HFF-Myc (cell line): ENCODE measurements at regions not wholly inside any gene's neighbourhood (a gene's known extent, or its start where the extent isn't known, plus 50 kb on each side); places are given as distances from the start of the nearest gene placed in this dataset.

Experiments
- DNase-seq: peaks from one replicate; pipeline ENCODE4 v3.0.0-alpha.2; 2011; ENCODE audit warnings: low read depth; ENCODE audit errors: extremely low read depth
- H3K4me3 ChIP-seq: replicated peaks from 2 replicates; pipeline ENCODE4 v1.5.1; 2011; ENCODE audit warnings: low read depth, mild to moderate bottlenecking, control low read depth, low read length
- TF ChIP-seq, protein P1 (sequence below): IDR thresholded peaks from 2 replicates; pipeline ENCODE4 v1.5.1; 2012; ENCODE audit warnings: mild to moderate bottlenecking, low read depth, low read length, control low read depth; ENCODE audit errors: missing control alignments

GRCh38 chrY:12643693-12644348 lies 57.2 kb upstream of the USP9Y start:
- no peak for DNase-seq
- no peak overlapping the region for H3K4me3 ChIP-seq
- TF ChIP-seq, protein P1, sequence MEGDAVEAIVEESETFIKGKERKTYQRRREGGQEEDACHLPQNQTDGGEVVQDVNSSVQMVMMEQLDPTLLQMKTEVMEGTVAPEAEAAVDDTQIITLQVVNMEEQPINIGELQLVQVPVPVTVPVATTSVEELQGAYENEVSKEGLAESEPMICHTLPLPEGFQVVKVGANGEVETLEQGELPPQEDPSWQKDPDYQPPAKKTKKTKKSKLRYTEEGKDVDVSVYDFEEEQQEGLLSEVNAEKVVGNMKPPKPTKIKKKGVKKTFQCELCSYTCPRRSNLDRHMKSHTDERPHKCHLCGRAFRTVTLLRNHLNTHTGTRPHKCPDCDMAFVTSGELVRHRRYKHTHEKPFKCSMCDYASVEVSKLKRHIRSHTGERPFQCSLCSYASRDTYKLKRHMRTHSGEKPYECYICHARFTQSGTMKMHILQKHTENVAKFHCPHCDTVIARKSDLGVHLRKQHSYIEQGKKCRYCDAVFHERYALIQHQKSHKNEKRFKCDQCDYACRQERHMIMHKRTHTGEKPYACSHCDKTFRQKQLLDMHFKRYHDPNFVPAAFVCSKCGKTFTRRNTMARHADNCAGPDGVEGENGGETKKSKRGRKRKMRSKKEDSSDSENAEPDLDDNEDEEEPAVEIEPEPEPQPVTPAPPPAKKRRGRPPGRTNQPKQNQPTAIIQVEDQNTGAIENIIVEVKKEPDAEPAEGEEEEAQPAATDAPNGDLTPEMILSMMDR, result no peak

DNA sequence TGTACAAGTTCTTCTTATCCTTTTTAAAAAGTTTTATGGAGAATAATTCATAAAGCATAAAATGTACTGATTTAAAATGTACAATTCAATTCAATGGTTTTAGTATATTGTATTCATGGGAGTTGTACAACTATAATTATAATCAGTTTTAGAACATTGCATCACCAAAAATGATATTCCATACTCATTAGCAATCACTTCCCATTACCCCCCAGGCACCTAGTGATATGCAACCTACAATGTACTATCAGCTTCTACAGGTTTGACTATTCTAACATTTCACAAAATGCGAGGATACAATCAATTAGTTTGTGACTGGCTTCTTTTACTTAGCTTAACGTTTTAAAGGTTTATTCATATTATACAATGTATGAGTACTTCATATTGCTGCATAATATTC lies 49.9 kb upstream of the USP9Y start:
- no peak overlapping the region for H3K4me3 ChIP-seq
- DNase-seq, result no peak
- TF ChIP-seq, protein P1, result no peak
